K562 (cell line): ENCODE measurements at regions not wholly inside any gene's neighbourhood (a gene's known extent, or its start where the extent isn't known, plus 50 kb on each side); places are given as distances from the start of the nearest gene placed in this dataset.
"Not testable (repeated sequence)": the region's sequence is repeated elsewhere in the genome, so short reads cannot be mapped to it uniquely, and the experiment has no call there.

Source experiments
- MAFG ChIP-seq: fragments of 450-650 bp; conservative IDR thresholded peaks from 2 replicates; pipeline ENCODE4 v1.6.1; 2016; ENCODE audit warnings: missing genetic modification characterization, missing compliant biosample characterization
- RNF2 ChIP-seq: sonication (generic); IDR thresholded peaks from 2 replicates; pipeline ENCODE4 v1.6.1; 2016
- TARDBP ChIP-seq: fragments of 450-650 bp; IDR thresholded peaks from 2 replicates; pipeline ENCODE4 v1.6.1; 2016
- ZBTB17 ChIP-seq: fragments of 450-650 bp; formaldehyde crosslinking; IDR thresholded peaks from 2 replicates; pipeline ENCODE4 v1.4.0; 2020; ENCODE audit warnings: mild to moderate bottlenecking
- ZNF133 ChIP-seq: fragments of 250-450 bp; sonication (Bioruptor Pico); IDR thresholded peaks from 2 replicates; pipeline ENCODE4 v1.4.0; 2020; ENCODE audit warnings: mild to moderate bottlenecking
- ZNF41 ChIP-seq: fragments of 250-450 bp; sonication (Bioruptor Pico); conservative IDR thresholded peaks from 2 replicates; pipeline ENCODE4 v1.4.0; 2020; ENCODE audit warnings: mild to moderate bottlenecking
- TF ChIP-seq, protein P1 (sequence below), 3 experiments: IDR thresholded peaks in 2 of 3; conservative IDR thresholded peaks in 1 of 3; 2 replicates each; pipeline ENCODE4 v1.5.1; 2011 to 2012; ENCODE audit warnings: low read length in 3 of 3, mild to moderate bottlenecking in 3 of 3, control low read depth in 2 of 3, improper control_type of control experiment in 1 of 3, inconsistent platforms in 1 of 3, low read depth in 1 of 3, mixed read lengths in 1 of 3, moderate library complexity in 1 of 3; ENCODE audit not compliant: insufficient read depth in 2 of 3

- TF ChIP-seq TARDBP; MAFG (tag); ZNF41 (CRISPR knock-in tag); RNF2; ZNF133 (CRISPR knock-in tag); ZBTB17 (CRISPR knock-in tag): not testable (repeated sequence)
- TF ChIP-seq, protein P1, sequence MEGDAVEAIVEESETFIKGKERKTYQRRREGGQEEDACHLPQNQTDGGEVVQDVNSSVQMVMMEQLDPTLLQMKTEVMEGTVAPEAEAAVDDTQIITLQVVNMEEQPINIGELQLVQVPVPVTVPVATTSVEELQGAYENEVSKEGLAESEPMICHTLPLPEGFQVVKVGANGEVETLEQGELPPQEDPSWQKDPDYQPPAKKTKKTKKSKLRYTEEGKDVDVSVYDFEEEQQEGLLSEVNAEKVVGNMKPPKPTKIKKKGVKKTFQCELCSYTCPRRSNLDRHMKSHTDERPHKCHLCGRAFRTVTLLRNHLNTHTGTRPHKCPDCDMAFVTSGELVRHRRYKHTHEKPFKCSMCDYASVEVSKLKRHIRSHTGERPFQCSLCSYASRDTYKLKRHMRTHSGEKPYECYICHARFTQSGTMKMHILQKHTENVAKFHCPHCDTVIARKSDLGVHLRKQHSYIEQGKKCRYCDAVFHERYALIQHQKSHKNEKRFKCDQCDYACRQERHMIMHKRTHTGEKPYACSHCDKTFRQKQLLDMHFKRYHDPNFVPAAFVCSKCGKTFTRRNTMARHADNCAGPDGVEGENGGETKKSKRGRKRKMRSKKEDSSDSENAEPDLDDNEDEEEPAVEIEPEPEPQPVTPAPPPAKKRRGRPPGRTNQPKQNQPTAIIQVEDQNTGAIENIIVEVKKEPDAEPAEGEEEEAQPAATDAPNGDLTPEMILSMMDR (IDR thresholded peaks at IDR 0.05 in 2 of 3, conservative IDR thresholded peaks at IDR 0.05 in 1 of 3; ENCODE audit: insufficient read depth in 2 of 3, low read depth in 1 of 3, low read length in 3 of 3): not testable (repeated sequence)
Measured at GRCh38 chr12:87394168-87394567, 635.0 kb downstream of the C12orf50 start.
